HEK293 (cell line): ENCODE measurements at regions not wholly inside any gene's neighbourhood (a gene's known extent, or its start where the extent isn't known, plus 50 kb on each side); places are given as distances from the start of the nearest gene placed in this dataset.

Experiments used
- CTCF ChIA-PET: fragments of 350-600 bp; formaldehyde crosslinking; extraction: SDS; loops from one replicate; lab custom pipeline; 2021; ENCODE audit warnings: antibody characterized with exemption; lab: Yijun Ruan, JAX
- POLR2A ChIA-PET: fragments of 300-600 bp; formaldehyde crosslinking; extraction: SDS; loops from one replicate; lab custom pipeline; 2020; ENCODE audit warnings: antibody characterized with exemption, inconsistent platforms; lab: Yijun Ruan, JAX
- H3K27ac ChIP-seq: fragments of 200-500 bp; sonication (Bioruptor generic); 2 replicates; pipeline ENCODE4 v1.5.1; 2014; ENCODE audit warnings: low read depth, low read length, control low read depth, inconsistent platforms; ENCODE audit errors: extremely low read depth
- H3K36me3 ChIP-seq, 2 experiments: fragments of 200-500 bp in 1 of 2; sonication (Bioruptor generic) in 1 of 2; 1 replicate in 1 of 2; 2 replicates in 1 of 2; pipeline ENCODE4 v1.5.1; 2014 to 2017; ENCODE audit warnings: inconsistent platforms in 2 of 2, low read length in 2 of 2; ENCODE audit not compliant: control insufficient read depth in 2 of 2, insufficient read depth in 1 of 2
- H3K4me1 ChIP-seq: fragments of 200-500 bp; sonication (Bioruptor generic); 2 replicates; pipeline ENCODE4 v1.5.1; 2014; ENCODE audit warnings: mild to moderate bottlenecking, low read length, inconsistent platforms; ENCODE audit not compliant: control insufficient read depth, insufficient read depth
- H3K4me3 ChIP-seq: 2 replicates; pipeline ENCODE4 v1.5.1; 2011; ENCODE audit warnings: low read depth, mild to moderate bottlenecking, control low read depth, low read length, moderate library complexity
- H3K9me3 ChIP-seq: fragments of 200-500 bp; sonication (Bioruptor generic); 2 replicates; pipeline ENCODE4 v1.5.1; 2014; ENCODE audit warnings: low read depth, low read length, inconsistent platforms; ENCODE audit not compliant: control insufficient read depth, insufficient read depth
- GFI1B ChIP-seq: fragments of 450-650 bp; formaldehyde crosslinking; IDR thresholded peaks from 2 replicates; pipeline ENCODE4 v1.5.1; 2016; ENCODE audit warnings: missing biosample characterization, missing genetic modification characterization
- HOXA7 ChIP-seq: sonication (generic); formaldehyde crosslinking; IDR thresholded peaks from 2 replicates; pipeline ENCODE4 v1.8.1; 2022; ENCODE audit warnings: missing genetic modification reagents, borderline replicate concordance
- KLF10 ChIP-seq: fragments of 450-650 bp; IDR thresholded peaks from 2 replicates; pipeline ENCODE4 v1.5.1; 2018; ENCODE audit warnings: missing biosample characterization, mild to moderate bottlenecking, missing genetic modification characterization
- KLF17 ChIP-seq: fragments of 450-650 bp; formaldehyde crosslinking; IDR thresholded peaks from 2 replicates; pipeline ENCODE4 v1.5.1; 2016; ENCODE audit warnings: missing biosample characterization, missing genetic modification characterization
- MYNN ChIP-seq: fragments of 450-650 bp; formaldehyde crosslinking; IDR thresholded peaks from 2 replicates; pipeline ENCODE4 v1.5.1; 2016; ENCODE audit warnings: missing biosample characterization, missing genetic modification characterization, borderline replicate concordance
- PRDM2 ChIP-seq: fragments of 450-650 bp; formaldehyde crosslinking; IDR thresholded peaks from 2 replicates; pipeline ENCODE4 v1.5.1; 2016; ENCODE audit warnings: missing biosample characterization, missing genetic modification characterization, borderline replicate concordance
- REPIN1 ChIP-seq: fragments of 450-650 bp; formaldehyde crosslinking; IDR thresholded peaks from 2 replicates; pipeline ENCODE4 v1.5.1; 2017; ENCODE audit warnings: missing biosample characterization, missing genetic modification characterization, low read depth
- SCRT1 ChIP-seq: fragments of 450-650 bp; formaldehyde crosslinking; IDR thresholded peaks from 2 replicates; pipeline ENCODE4 v1.5.1; 2016; ENCODE audit warnings: missing biosample characterization, missing genetic modification characterization, borderline replicate concordance
- SP3 ChIP-seq: fragments of 450-650 bp; formaldehyde crosslinking; IDR thresholded peaks from 2 replicates; pipeline ENCODE4 v1.5.1; 2016; ENCODE audit warnings: missing biosample characterization, missing genetic modification characterization
- ZBTB10 ChIP-seq: fragments of 450-650 bp; formaldehyde crosslinking; IDR thresholded peaks from 2 replicates; pipeline ENCODE4 v1.5.1; 2016; ENCODE audit warnings: missing biosample characterization, missing genetic modification characterization
- ZBTB17 ChIP-seq: fragments of 450-650 bp; formaldehyde crosslinking; IDR thresholded peaks from 2 replicates; pipeline ENCODE4 v1.5.1; 2016; ENCODE audit warnings: missing biosample characterization, missing genetic modification characterization
- ZBTB26 ChIP-seq: fragments of 450-650 bp; formaldehyde crosslinking; optimal IDR thresholded peaks from 2 replicates; pipeline ENCODE3; 2016; ENCODE audit warnings: missing biosample characterization, mild to moderate bottlenecking, missing genetic modification characterization
- ZNF138 ChIP-seq: fragments of 450-650 bp; formaldehyde crosslinking; IDR thresholded peaks from 2 replicates; pipeline ENCODE4 v1.5.1; 2016; ENCODE audit warnings: missing biosample characterization, missing genetic modification characterization, borderline replicate concordance
- ZNF223 ChIP-seq: fragments of 450-650 bp; formaldehyde crosslinking; IDR thresholded peaks from 2 replicates; pipeline ENCODE4 v1.5.1; 2016; ENCODE audit warnings: missing biosample characterization, missing genetic modification characterization
- ZNF24 ChIP-seq: fragments of 450-650 bp; formaldehyde crosslinking; IDR thresholded peaks from 2 replicates; pipeline ENCODE4 v1.5.1; 2016; ENCODE audit warnings: missing biosample characterization, missing genetic modification characterization
- ZNF398 ChIP-seq: fragments of 450-650 bp; formaldehyde crosslinking; IDR thresholded peaks from 2 replicates; pipeline ENCODE4 v1.5.1; 2017; ENCODE audit warnings: missing biosample characterization, missing genetic modification characterization
- ZNF510 ChIP-seq: fragments of 450-650 bp; formaldehyde crosslinking; IDR thresholded peaks from 2 replicates; pipeline ENCODE4 v1.5.1; 2018; ENCODE audit warnings: mild to moderate bottlenecking, missing genetic modification characterization, missing biosample characterization; ENCODE audit not compliant: insufficient replicate concordance
- ZNF561 ChIP-seq: fragments of 450-650 bp; IDR thresholded peaks from 2 replicates; pipeline ENCODE4 v1.5.1; 2018; ENCODE audit warnings: missing biosample characterization, missing genetic modification characterization, borderline replicate concordance
- ZNF623 ChIP-seq: fragments of 450-650 bp; formaldehyde crosslinking; IDR thresholded peaks from 2 replicates; pipeline ENCODE4 v1.5.1; 2016; ENCODE audit warnings: missing biosample characterization, missing genetic modification characterization
- ZNF626 ChIP-seq: fragments of 450-650 bp; sonication (Bioruptor Pico); formaldehyde crosslinking; IDR thresholded peaks from 2 replicates; pipeline ENCODE4 v1.5.1; 2018; ENCODE audit warnings: missing biosample characterization, missing genetic modification characterization, inconsistent platforms
- ZNF658 ChIP-seq: fragments of 450-650 bp; formaldehyde crosslinking; IDR thresholded peaks from 2 replicates; pipeline ENCODE4; 2016; ENCODE audit warnings: missing biosample characterization, missing genetic modification characterization
- ZNF660 ChIP-seq: fragments of 450-650 bp; IDR thresholded peaks from 2 replicates; pipeline ENCODE4 v1.5.1; 2018; ENCODE audit warnings: missing biosample characterization, mild to moderate bottlenecking, missing genetic modification characterization
- ZNF670 ChIP-seq: fragments of 450-650 bp; formaldehyde crosslinking; IDR thresholded peaks from 2 replicates; pipeline ENCODE4 v1.5.1; 2016; ENCODE audit warnings: missing biosample characterization, missing genetic modification characterization, low read depth

GRCh38 chr7:32677593-32677992 is 182.3 kb downstream of the AVL9 start:
- Histone ChIP-seq H3K27ac (no peak overlapping the region), H3K36me3 (no peaks in the 10 kb centered on the region), H3K4me1 (no peaks in the 10 kb centered on the region), H3K4me3 (no peak overlapping the region), H3K9me3 (no peaks in the 10 kb centered on the region)
- TF ChIP-seq GFI1B (no peak), ZNF660 (tag by site-specific recombination) (no peak), ZNF626 (tag by site-specific recombination) (no peak), ZNF510 (tag by site-specific recombination) (no peak), ZNF623 (tag by site-specific recombination) (no peak), ZNF561 (no peak), SCRT1 (no peak), ZNF24 (tag by site-specific recombination) (no peak), PRDM2 (tag by site-specific recombination) (no peak), HOXA7 (CRISPR knock-in tag) (no peak)
- TF ChIP-seq, all 188 proteins: peak for 0
- CTCF ChIA-PET, result no interaction called here
- POLR2A ChIA-PET, result no interaction called here

- Histone ChIP-seq H3K4me3 (no peak overlapping the region), H3K4me1 (no peaks in the 10 kb centered on the region), H3K9me3 (no peaks in the 10 kb centered on the region), H3K27ac (no peak overlapping the region), H3K36me3 (no peaks in the 10 kb centered on the region)
- CTCF ChIA-PET, result no interaction called here
- POLR2A ChIA-PET, result no interaction called here
- TF ChIP-seq ZNF223 (tag by site-specific recombination) (no peak), ZBTB17 (tag by site-specific recombination) (no peak), ZNF660 (tag by site-specific recombination) (no peak), ZBTB26 (tag by site-specific recombination) (no peak), ZNF138 (no peak), ZNF398 (tag by site-specific recombination) (no peak), REPIN1 (tag by site-specific recombination) (no peak), KLF10 (no peak), ZBTB10 (tag by site-specific recombination) (no peak), ZNF658 (tag by site-specific recombination) (no peak), ZNF670 (tag by site-specific recombination) (no peak), MYNN (tag by site-specific recombination) (no peak), SP3 (tag by site-specific recombination) (no peak), KLF17 (tag by site-specific recombination) (no peak)
Observed at GRCh38 chr7:32676249-32676941, 181.1 kb downstream of the AVL9 start.
